ENCODE measurements at regions not wholly inside any gene's neighbourhood (a gene's known extent, or its start where the extent isn't known, plus 50 kb on each side); places are given as distances from the start of the nearest gene placed in this dataset.
A peak's percentile ranks its signal among the peaks of the same experiment; 100 is the strongest.

- H3K27ac ChIP-seq = peak overlapping the region; percentile 31 to 91 (median 86)
- H3K4me3 ChIP-seq = peak overlapping the region; percentile 30 to 38
- peak; percentile 60 for ATAC-seq
- H3K9me3 ChIP-seq = no peaks in the 10 kb centered on the region
- TF ChIP-seq POLR2A (IDR thresholded peaks at IDR 0.05) = no peak
- TF ChIP-seq POLR2AphosphoS5 (IDR thresholded peaks at IDR 0.05) = peak; percentile 77
- H3K27me3 ChIP-seq = no peaks in the 10 kb centered on the region
- H3K4me1 ChIP-seq = peaks cover 23 to 100% (median 33%) of the 10 kb centered on the region in 3 donors
- H3K36me3 ChIP-seq = no peaks in the 10 kb centered on the region
- WGBS, 2 donors (ENCODE audit: low coverage in 1 of 2) = 10 to 16% methylated on average over 6 to 8 of the region's 8 CpGs
Measured at GRCh38 chr3:159854500-159855124, 134.0 kb upstream of the IL12A start.

GRCh38 chr3:159855599-159856346 lies 132.9 kb upstream of the IL12A start:
- 34 to 37% methylated on average over 4 to 5 of the region's 5 CpGs for WGBS, 2 donors (ENCODE audit: low coverage in 1 of 2)
- no peak for ATAC-seq
- no peaks in the 10 kb centered on the region for H3K27me3 ChIP-seq
- TF ChIP-seq POLR2AphosphoS5 (IDR thresholded peaks at IDR 0.05) (no peak), EP300 (IDR thresholded peaks at IDR 0.05) (no peak)
- H3K36me3 ChIP-seq = no peaks in the 10 kb centered on the region
- peak overlapping the region; percentile 31 to 91 (median 86) for H3K27ac ChIP-seq
- H3K4me3 ChIP-seq = peak overlapping the region; percentile 1 to 38
- no peaks in the 10 kb centered on the region for H3K9me3 ChIP-seq
- H3K4me1 ChIP-seq = peaks cover 27 to 100% (median 40%) of the 10 kb centered on the region in 3 donors

- peak overlapping the region; percentile 1 to 21 for H3K4me3 ChIP-seq
Measured at GRCh38 chr3:159856590-159857104, 132.0 kb upstream of the IL12A start.

GRCh38 chr3:159857840-159858239 lies 130.8 kb upstream of the IL12A start:
- TF ChIP-seq CTCF (IDR thresholded peaks at IDR 0.05) (no peak), POLR2A (IDR thresholded peaks at IDR 0.05) (no peak), EP300 (IDR thresholded peaks at IDR 0.05) (no peak), POLR2AphosphoS5 (IDR thresholded peaks at IDR 0.05) (no peak)
- H3K36me3 ChIP-seq = no peaks in the 10 kb centered on the region
- H3K4me1 ChIP-seq = peaks cover 17 to 100% (median 35%) of the 10 kb centered on the region in 3 donors
- H3K27me3 ChIP-seq = no peaks in the 10 kb centered on the region
- ATAC-seq = no peak
- peak overlapping the region in 3 of 4 donors; percentile 36 to 84 (median 48) for H3K27ac ChIP-seq
- no peaks in the 10 kb centered on the region for H3K9me3 ChIP-seq
- no peak overlapping the region for H3K4me3 ChIP-seq
- 80 to 90% methylated on average over 2 of the region's 2 CpGs for WGBS, 2 donors (ENCODE audit: low coverage in 1 of 2)

More at GRCh38 chr3:159856590-159857104, 132.0 kb upstream of the IL12A start:
- H3K9me3 ChIP-seq = no peaks in the 10 kb centered on the region
- H3K27ac ChIP-seq = peak overlapping the region in 3 of 4 donors; percentile 42 to 89 (median 84)
- TF ChIP-seq EP300 (IDR thresholded peaks at IDR 0.05) (no peak), POLR2A (IDR thresholded peaks at IDR 0.05) (no peak), POLR2AphosphoS5 (IDR thresholded peaks at IDR 0.05) (no peak), CTCF (IDR thresholded peaks at IDR 0.05) (no peak)
- no peak for ATAC-seq
- no peaks in the 10 kb centered on the region for H3K27me3 ChIP-seq
- peaks cover 26 to 100% (median 41%) of the 10 kb centered on the region in 3 donors for H3K4me1 ChIP-seq
- H3K36me3 ChIP-seq = no peaks in the 10 kb centered on the region
- WGBS, 2 donors (ENCODE audit: low coverage in 1 of 2) = 69 to 83% methylated on average over 1 to 13 of the region's 13 CpGs

GRCh38 chr3:159858650-159859049 lies 130.0 kb upstream of the IL12A start:
- Histone ChIP-seq H3K36me3 (no peaks in the 10 kb centered on the region), H3K27me3 (no peaks in the 10 kb centered on the region), H3K9me3 (no peaks in the 10 kb centered on the region), H3K4me1 (peaks cover 17 to 100% (median 35%) of the 10 kb centered on the region in 3 donors), H3K4me3 (no peak overlapping the region), H3K27ac (peak overlapping the region in 3 of 4 donors; percentile 18 to 84 (median 36))
- ATAC-seq = no peak
- WGBS, 2 donors (ENCODE audit: low coverage in 1 of 2) = 25 to 42% methylated on average over 3 to 5 of the region's 5 CpGs
- TF ChIP-seq POLR2A (IDR thresholded peaks at IDR 0.05) = no peak
- no peak for TF ChIP-seq POLR2AphosphoS5 (IDR thresholded peaks at IDR 0.05)
- TF ChIP-seq EP300 (IDR thresholded peaks at IDR 0.05) = no peak
- no peak for TF ChIP-seq CTCF (IDR thresholded peaks at IDR 0.05)

Measured in gastroesophageal sphincter (tissue), 4 donors.